ENCODE measurements at regions not wholly inside any gene's neighbourhood (a gene's known extent, or its start where the extent isn't known, plus 50 kb on each side); places are given as distances from the start of the nearest gene placed in this dataset.

- no peak overlapping the region for H3K27ac ChIP-seq (ENCODE audit: low read depth, low read length)
- CTCF ChIA-PET: no interaction called here
- TF ChIP-seq, protein P1, sequence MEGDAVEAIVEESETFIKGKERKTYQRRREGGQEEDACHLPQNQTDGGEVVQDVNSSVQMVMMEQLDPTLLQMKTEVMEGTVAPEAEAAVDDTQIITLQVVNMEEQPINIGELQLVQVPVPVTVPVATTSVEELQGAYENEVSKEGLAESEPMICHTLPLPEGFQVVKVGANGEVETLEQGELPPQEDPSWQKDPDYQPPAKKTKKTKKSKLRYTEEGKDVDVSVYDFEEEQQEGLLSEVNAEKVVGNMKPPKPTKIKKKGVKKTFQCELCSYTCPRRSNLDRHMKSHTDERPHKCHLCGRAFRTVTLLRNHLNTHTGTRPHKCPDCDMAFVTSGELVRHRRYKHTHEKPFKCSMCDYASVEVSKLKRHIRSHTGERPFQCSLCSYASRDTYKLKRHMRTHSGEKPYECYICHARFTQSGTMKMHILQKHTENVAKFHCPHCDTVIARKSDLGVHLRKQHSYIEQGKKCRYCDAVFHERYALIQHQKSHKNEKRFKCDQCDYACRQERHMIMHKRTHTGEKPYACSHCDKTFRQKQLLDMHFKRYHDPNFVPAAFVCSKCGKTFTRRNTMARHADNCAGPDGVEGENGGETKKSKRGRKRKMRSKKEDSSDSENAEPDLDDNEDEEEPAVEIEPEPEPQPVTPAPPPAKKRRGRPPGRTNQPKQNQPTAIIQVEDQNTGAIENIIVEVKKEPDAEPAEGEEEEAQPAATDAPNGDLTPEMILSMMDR (IDR thresholded peaks at IDR 0.05; ENCODE audit: low read depth, low read length): no peak
- H3K4me3 ChIP-seq (ENCODE audit: low read depth, low read length): no peak overlapping the region
- DNase-seq (ENCODE audit: low read depth, low spot score): no peak
- POLR2A ChIA-PET: no interaction called here
- H3K9me3 ChIP-seq (ENCODE audit: control insufficient read depth, insufficient read depth, low read length): peaks cover 66% of the 10 kb centered on the region
- H3K27me3 ChIP-seq (ENCODE audit: control insufficient read depth, insufficient read depth, low read length): no peaks in the 10 kb centered on the region
These were observed 272.3 kb downstream of the CTTN start for GRCh38 chr11:70670676-70671034.

- Histone ChIP-seq H3K4me3 (ENCODE audit: low read depth, low read length) (no peak overlapping the region), H3K9me3 (ENCODE audit: control insufficient read depth, insufficient read depth, low read length) (peaks cover 63% of the 10 kb centered on the region), H3K27me3 (ENCODE audit: control insufficient read depth, insufficient read depth, low read length) (no peaks in the 10 kb centered on the region), H3K27ac (ENCODE audit: low read depth, low read length) (no peak overlapping the region)
- POLR2A ChIA-PET: no interaction called here
- CTCF ChIA-PET: no interaction called here
- TF ChIP-seq, protein P1 (IDR thresholded peaks at IDR 0.05; ENCODE audit: low read depth, low read length): no peak
- DNase-seq (ENCODE audit: low read depth, low spot score): no peak
These were observed 272.8 kb downstream of the CTTN start for GRCh38 chr11:70671083-70671482.

DNA sequence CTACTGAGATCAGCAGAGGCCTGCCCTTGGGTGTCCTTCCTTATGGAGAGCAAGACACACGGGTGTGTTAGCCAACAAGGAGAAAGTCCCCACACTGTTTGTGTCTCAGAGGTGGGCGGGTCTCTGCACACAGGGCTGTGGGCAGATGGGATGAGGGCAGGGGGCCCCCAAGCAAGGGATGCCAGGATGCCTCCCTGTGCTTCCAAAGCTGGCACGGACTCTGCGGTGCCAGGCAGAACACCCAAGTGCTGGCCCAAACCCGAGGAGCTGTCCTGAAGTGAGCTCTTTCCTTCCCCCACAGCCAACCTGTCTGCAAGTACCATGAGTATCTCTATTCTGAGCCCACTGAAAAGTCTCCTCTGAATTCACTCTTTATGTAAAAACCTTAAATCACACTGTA is 273.3 kb downstream of the CTTN start:
- no peaks in the 10 kb centered on the region for H3K27me3 ChIP-seq (ENCODE audit: control insufficient read depth, insufficient read depth, low read length)
- no peak for DNase-seq (ENCODE audit: low read depth, low spot score)
- peaks cover 58% of the 10 kb centered on the region for H3K9me3 ChIP-seq (ENCODE audit: control insufficient read depth, insufficient read depth, low read length)
- no peak overlapping the region for H3K4me3 ChIP-seq (ENCODE audit: low read depth, low read length)
- TF ChIP-seq, protein P1 (IDR thresholded peaks at IDR 0.05; ENCODE audit: low read depth, low read length): no peak
- H3K27ac ChIP-seq (ENCODE audit: low read depth, low read length): no peak overlapping the region
- ChIA-PET CTCF (no interaction called here), POLR2A (no interaction called here)

GRCh38 chr11:70672991-70673653 is 274.8 kb downstream of the CTTN start:
- ChIA-PET POLR2A (no interaction called here), CTCF (no interaction called here)
- TF ChIP-seq, protein P1 (IDR thresholded peaks at IDR 0.05; ENCODE audit: low read depth, low read length): no peak
- Histone ChIP-seq H3K4me3 (ENCODE audit: low read depth, low read length) (no peak overlapping the region), H3K9me3 (ENCODE audit: control insufficient read depth, insufficient read depth, low read length) (peaks cover 57% of the 10 kb centered on the region), H3K27me3 (ENCODE audit: control insufficient read depth, insufficient read depth, low read length) (no peaks in the 10 kb centered on the region), H3K27ac (ENCODE audit: low read depth, low read length) (no peak overlapping the region)
- no peak for DNase-seq (ENCODE audit: low read depth, low spot score)

DNA sequence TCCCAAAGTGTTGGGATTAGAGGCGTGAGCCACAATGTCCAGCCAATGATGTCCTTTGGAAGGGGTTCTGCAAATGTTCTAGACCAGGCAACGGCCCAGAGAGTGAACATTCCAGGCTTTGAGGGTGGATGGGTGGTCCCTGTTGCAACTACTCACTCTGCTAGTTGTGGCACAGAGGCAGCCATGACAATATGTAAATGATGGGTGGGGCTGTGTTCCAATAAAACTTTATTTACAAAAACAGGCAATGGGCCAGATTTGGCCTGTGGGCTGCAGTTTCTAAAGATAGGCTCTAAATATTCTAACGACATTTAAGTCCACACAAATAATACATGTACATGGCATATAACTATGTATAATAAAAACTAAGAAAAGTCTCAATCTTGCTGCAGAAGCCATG is 276.3 kb downstream of the CTTN start:
- TF ChIP-seq, protein P1 (IDR thresholded peaks at IDR 0.05; ENCODE audit: low read depth, low read length): no peak
- Histone ChIP-seq H3K4me3 (ENCODE audit: low read depth, low read length) (no peak overlapping the region), H3K9me3 (ENCODE audit: control insufficient read depth, insufficient read depth, low read length) (peaks cover 52% of the 10 kb centered on the region), H3K27ac (ENCODE audit: low read depth, low read length) (no peak overlapping the region), H3K27me3 (ENCODE audit: control insufficient read depth, insufficient read depth, low read length) (no peaks in the 10 kb centered on the region)
- DNase-seq (ENCODE audit: low read depth, low spot score): no peak
- CTCF ChIA-PET: no interaction called here
- POLR2A ChIA-PET: no interaction called here

Measured in AG04450 (cell line).